Esophagus muscularis mucosa (tissue), 4 donors: ENCODE measurements at regions not wholly inside any gene's neighbourhood (a gene's known extent, or its start where the extent isn't known, plus 50 kb on each side); places are given as distances from the start of the nearest gene placed in this dataset.
"Not testable (repeated sequence)": the region's sequence is repeated elsewhere in the genome, so short reads cannot be mapped to it uniquely, and the experiment has no call there.

ENCODE experiments used
- DNase-seq: peaks from one replicate; pipeline ENCODE4 v3.0.0-alpha.2; 2017; ENCODE audit errors: extremely low spot score
- H3K27ac ChIP-seq, 4 donors: fragments of 200-600 bp; sonication (generic); replicated peaks in 1 of 4; 1 replicate in 3 of 4; 2 replicates in 1 of 4; pipeline ENCODE4 v1.5.1; 2016 to 2019; ENCODE audit warnings: mild to moderate bottlenecking in 1 of 4
- H3K27me3 ChIP-seq, 4 donors: fragments of 200-600 bp; sonication (generic); one replicate each; pipeline versions ENCODE4 v1.5.1 to v1.6.0; 2016 to 2019
- H3K36me3 ChIP-seq, 4 donors: fragments of 200-600 bp; sonication (generic); one replicate each; pipeline ENCODE4 v1.5.1; 2016 to 2019
- H3K4me1 ChIP-seq, 4 donors: fragments of 200-600 bp; sonication (generic); one replicate each; pipeline ENCODE4 v1.5.1; 2016 to 2019
- H3K4me3 ChIP-seq, 4 donors: fragments of 200-600 bp; sonication (generic); 1 replicate in 2 of 4; 2 replicates in 2 of 4; pipeline ENCODE4 v1.5.1; 2016 to 2019; ENCODE audit warnings: mild to moderate bottlenecking in 4 of 4, moderate library complexity in 1 of 4
- H3K9me3 ChIP-seq, 4 donors: fragments of 200-600 bp; sonication (generic); 1 replicate in 3 of 4; 2 replicates in 1 of 4; pipeline ENCODE4 v1.5.1; 2016 to 2019
- CTCF ChIP-seq, 3 experiments: fragments of 200-600 bp in 2 of 3; fragments of 450-650 bp in 1 of 3; sonication (generic) in 2 of 3; IDR thresholded peaks; one replicate each; pipeline ENCODE4 v1.5.1; 2017 to 2019; ENCODE audit warnings: antibody characterized with exemption in 3 of 3, mild to moderate bottlenecking in 2 of 3, moderate library complexity in 1 of 3
- EP300 ChIP-seq: sonication (generic); formaldehyde crosslinking; IDR thresholded peaks from one replicate; pipeline ENCODE4 v1.6.1; 2017; ENCODE audit warnings: antibody characterized with exemption
- POLR2A ChIP-seq: fragments of 450-650 bp; IDR thresholded peaks from one replicate; pipeline ENCODE4 v1.6.1; 2017; ENCODE audit warnings: antibody characterized with exemption, moderate library complexity, mild to moderate bottlenecking, low read depth
- POLR2AphosphoS5 ChIP-seq, 2 donors: sonication (generic); formaldehyde crosslinking; IDR thresholded peaks; one replicate each; pipeline ENCODE4 v1.6.1; 2017; ENCODE audit warnings: antibody characterized with exemption in 2 of 2
- whole genome bisulfite sequencing: methylation state at CpG from one replicate; pipeline ENCODE4 v1.1.5; 2018; 5-methylcytosine and 5-hydroxymethylcytosine counted together
- intact Hi-C: fragments of 100-400 bp; cut with DNase I; formaldehyde crosslinking; loops from one replicate; pipeline ENCODE4 v1.15.1; 2023

- H3K27ac ChIP-seq: no peak overlapping the region
- intact Hi-C loops: no loop called here
- H3K36me3 ChIP-seq: no peaks in the 10 kb centered on the region
- no peak for DNase-seq
- TF ChIP-seq CTCF (IDR thresholded peaks at IDR 0.05) (no peak), POLR2A (no peak), POLR2AphosphoS5 (IDR thresholded peaks at IDR 0.05) (no peak), EP300 (no peak)
- WGBS: 58% methylated on average over 2 of the region's 2 CpGs
- H3K4me3 ChIP-seq: no peak overlapping the region
- no peaks in the 10 kb centered on the region for H3K4me1 ChIP-seq
- no peaks in the 10 kb centered on the region for H3K27me3 ChIP-seq
- peaks cover 0 to 45% (median 41%) of the 10 kb centered on the region in 4 donors for H3K9me3 ChIP-seq
Observed at GRCh38 chr19:23571175-23571574, 115.8 kb downstream of the ZNF675 start.

GRCh38 chr19:23568116-23568515, 118.9 kb downstream of the ZNF675 start:
- H3K27ac ChIP-seq, H3K36me3 ChIP-seq, intact Hi-C loops, H3K27me3 ChIP-seq, H3K4me1 ChIP-seq, H3K4me3 ChIP-seq: not testable (repeated sequence)
- H3K9me3 ChIP-seq: peaks cover 0 to 41% (median 32%) of the 10 kb centered on the region in 4 donors
- peak; percentile 17 for DNase-seq
- WGBS: 87% methylated on average over 12 of the region's 15 CpGs

- H3K36me3 ChIP-seq: no peaks in the 10 kb centered on the region
- intact Hi-C loops: no loop called here
- no peak for DNase-seq
- no peak overlapping the region for H3K4me3 ChIP-seq
- no peaks in the 10 kb centered on the region for H3K4me1 ChIP-seq
- peaks cover 0 to 13% (median 4%) of the 10 kb centered on the region in 4 donors for H3K9me3 ChIP-seq
- H3K27me3 ChIP-seq: no peaks in the 10 kb centered on the region
- no peak overlapping the region for H3K27ac ChIP-seq
- WGBS: 70% methylated on average over 3 of the region's 3 CpGs
- TF ChIP-seq POLR2A (no peak), CTCF (IDR thresholded peaks at IDR 0.05) (no peak), EP300 (no peak), POLR2AphosphoS5 (IDR thresholded peaks at IDR 0.05) (no peak)
Observed at GRCh38 chr19:23565256-23565655, 121.8 kb downstream of the ZNF675 start.

GRCh38 chr19:23563326-23563725, 123.7 kb downstream of the ZNF675 start:
- WGBS: 100% methylated on average over 1 of the region's 1 CpG
- DNase-seq: no peak
- no peaks in the 10 kb centered on the region for H3K36me3 ChIP-seq
- H3K4me1 ChIP-seq: no peaks in the 10 kb centered on the region
- no peaks in the 10 kb centered on the region for H3K9me3 ChIP-seq
- TF ChIP-seq POLR2A: no peak
- no peak for TF ChIP-seq EP300
- no peak for TF ChIP-seq POLR2AphosphoS5 (IDR thresholded peaks at IDR 0.05)
- no peak for TF ChIP-seq CTCF (IDR thresholded peaks at IDR 0.05)
- intact Hi-C loops: no loop called here
- H3K4me3 ChIP-seq: no peak overlapping the region
- no peaks in the 10 kb centered on the region for H3K27me3 ChIP-seq
- no peak overlapping the region for H3K27ac ChIP-seq

GRCh38 chr19:23561341-23561740, 125.7 kb downstream of the ZNF675 start:
- no peaks in the 10 kb centered on the region for H3K9me3 ChIP-seq
- whole genome bisulfite sequencing: 84% methylated on average over 2 of the region's 2 CpGs
- H3K36me3 ChIP-seq: no peaks in the 10 kb centered on the region
- no peak for TF ChIP-seq POLR2AphosphoS5 (IDR thresholded peaks at IDR 0.05)
- no peak for TF ChIP-seq CTCF (IDR thresholded peaks at IDR 0.05)
- TF ChIP-seq POLR2A: no peak
- TF ChIP-seq EP300: no peak
- H3K4me1 ChIP-seq: no peaks in the 10 kb centered on the region
- intact Hi-C loops: no loop called here
- H3K4me3 ChIP-seq: no peak overlapping the region
- DNase-seq: no peak
- no peaks in the 10 kb centered on the region for H3K27me3 ChIP-seq
- H3K27ac ChIP-seq: no peak overlapping the region
